ENCODE measurements at regions not wholly inside any gene's neighbourhood (a gene's known extent, or its start where the extent isn't known, plus 50 kb on each side); places are given as distances from the start of the nearest gene placed in this dataset.

DNA sequence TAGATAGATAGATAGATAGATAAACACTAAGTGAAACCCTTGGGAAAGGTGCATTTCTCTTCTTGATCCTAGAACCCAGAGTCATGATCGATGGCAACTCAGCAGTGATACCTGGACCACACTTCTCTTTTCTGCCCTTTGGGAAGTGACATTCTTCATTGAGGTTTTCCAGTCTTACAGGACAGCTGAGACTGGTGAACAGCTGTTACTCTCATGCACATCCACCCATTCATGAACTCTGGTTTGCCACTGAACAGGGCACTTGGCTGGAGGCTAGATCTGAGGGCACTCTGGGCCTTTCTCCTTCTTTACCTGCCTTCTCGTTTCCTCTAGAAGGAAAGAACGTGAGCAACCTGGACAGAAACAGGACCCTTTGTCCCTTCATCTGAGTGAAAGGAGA lies 164.5 kb downstream of the DRD1 start:
- Histone ChIP-seq H3K4me1 (ENCODE audit: insufficient read depth) (no peaks in the 10 kb centered on the region), H3K4me3 (no peak overlapping the region), H3K27ac (no peak overlapping the region), H3K27me3 (no peaks in the 10 kb centered on the region), H3K36me3 (no peaks in the 10 kb centered on the region), H3K9me3 (no peaks in the 10 kb centered on the region)
- no peak for TF ChIP-seq POLR2A (IDR thresholded peaks at IDR 0.05)
- no peak for TF ChIP-seq CTCF (IDR thresholded peaks at IDR 0.05)
- TF ChIP-seq EP300 (IDR thresholded peaks at IDR 0.05): no peak
- intact Hi-C loops (cut with DNase I): no loop called here
- 71 to 85% (median 80%) methylated on average over 3 of the region's 3 CpGs for WGBS, 3 donors
- no peak for DNase-seq

- no peaks in the 10 kb centered on the region for H3K9me3 ChIP-seq
- no peaks in the 10 kb centered on the region for H3K4me1 ChIP-seq (ENCODE audit: insufficient read depth)
- H3K27me3 ChIP-seq: no peaks in the 10 kb centered on the region
- no peak for DNase-seq
- TF ChIP-seq CTCF (IDR thresholded peaks at IDR 0.05): no peak
- no peak for TF ChIP-seq POLR2A (IDR thresholded peaks at IDR 0.05)
- no peak for TF ChIP-seq EP300 (IDR thresholded peaks at IDR 0.05)
- intact Hi-C loops (cut with DNase I): loop anchor here in 1 of 4 donors (2.0 kb wide), 1 partner anchor 45 kb away; no protein-coding TSS in a partner anchor
- H3K36me3 ChIP-seq: no peaks in the 10 kb centered on the region
- no peak overlapping the region for H3K27ac ChIP-seq
- 53 to 71% (median 58%) methylated on average over 5 of the region's 5 CpGs for WGBS, 3 donors
- H3K4me3 ChIP-seq: no peak overlapping the region
Observed at GRCh38 chr5:175275748-175276147, 168.2 kb downstream of the DRD1 start.

- no peak for TF ChIP-seq EP300 (IDR thresholded peaks at IDR 0.05)
- TF ChIP-seq POLR2A (IDR thresholded peaks at IDR 0.05): no peak
- no peak for TF ChIP-seq CTCF (IDR thresholded peaks at IDR 0.05)
- intact Hi-C loops (cut with DNase I): loop anchor here in 1 of 4 donors (2.0 kb wide), 1 partner anchor 46 kb away; no protein-coding TSS in a partner anchor
- Histone ChIP-seq H3K36me3 (no peaks in the 10 kb centered on the region), H3K27ac (no peak overlapping the region), H3K9me3 (no peaks in the 10 kb centered on the region), H3K4me3 (no peak overlapping the region), H3K4me1 (ENCODE audit: insufficient read depth) (no peaks in the 10 kb centered on the region), H3K27me3 (no peaks in the 10 kb centered on the region)
- DNase-seq: no peak
- 4 to 38% (median 10%) methylated on average over 4 of the region's 4 CpGs for WGBS, 3 donors
Observed at GRCh38 chr5:175275097-175275496, 168.9 kb downstream of the DRD1 start.

- Histone ChIP-seq H3K9me3 (no peaks in the 10 kb centered on the region), H3K4me1 (ENCODE audit: insufficient read depth) (no peaks in the 10 kb centered on the region), H3K4me3 (no peak overlapping the region), H3K36me3 (no peaks in the 10 kb centered on the region), H3K27ac (no peak overlapping the region), H3K27me3 (no peaks in the 10 kb centered on the region)
- no peak for DNase-seq
- intact Hi-C loops (cut with DNase I): loop anchor here in 1 of 4 donors (2.0 kb wide), 1 partner anchor 47 kb away; no protein-coding TSS in a partner anchor
- TF ChIP-seq CTCF (IDR thresholded peaks at IDR 0.05) (no peak), EP300 (IDR thresholded peaks at IDR 0.05) (no peak), POLR2A (IDR thresholded peaks at IDR 0.05) (no peak)
Observed at GRCh38 chr5:175274171-175274570, 169.8 kb downstream of the DRD1 start.

All from ovary (tissue), 7 donors.